HEK293 (cell line): ENCODE measurements at regions not wholly inside any gene's neighbourhood (a gene's known extent, or its start where the extent isn't known, plus 50 kb on each side); places are given as distances from the start of the nearest gene placed in this dataset.

Experiments
- CTCF ChIP-seq: fragments of 450-650 bp; formaldehyde crosslinking; IDR thresholded peaks from 2 replicates; pipeline ENCODE4 v1.5.1; 2016; ENCODE audit warnings: missing biosample characterization, missing genetic modification characterization
- KLF1 ChIP-seq: fragments of 450-650 bp; formaldehyde crosslinking; IDR thresholded peaks from 2 replicates; pipeline ENCODE4 v1.5.1; 2016; ENCODE audit warnings: missing biosample characterization, missing genetic modification characterization
- SP2 ChIP-seq: fragments of 450-650 bp; formaldehyde crosslinking; IDR thresholded peaks from 2 replicates; pipeline ENCODE4 v1.5.1; 2016; ENCODE audit warnings: missing biosample characterization, missing genetic modification characterization
- TRIM28 ChIP-seq: IDR thresholded peaks from 2 replicates; pipeline ENCODE4 v1.6.1; 2011; ENCODE audit warnings: low read length, control low read depth, borderline replicate concordance
- TSHZ1 ChIP-seq: fragments of 450-650 bp; formaldehyde crosslinking; IDR thresholded peaks from 2 replicates; pipeline ENCODE4 v1.5.1; 2016; ENCODE audit warnings: missing biosample characterization, missing genetic modification characterization, borderline replicate concordance
- YY1 ChIP-seq: fragments of 450-650 bp; formaldehyde crosslinking; IDR thresholded peaks from 2 replicates; pipeline ENCODE4 v1.5.1; 2018; ENCODE audit warnings: missing biosample characterization, missing genetic modification characterization
- ZNF24 ChIP-seq: fragments of 450-650 bp; formaldehyde crosslinking; IDR thresholded peaks from 2 replicates; pipeline ENCODE4 v1.5.1; 2016; ENCODE audit warnings: missing biosample characterization, missing genetic modification characterization
- ZNF660 ChIP-seq: fragments of 450-650 bp; IDR thresholded peaks from 2 replicates; pipeline ENCODE4 v1.5.1; 2018; ENCODE audit warnings: missing biosample characterization, mild to moderate bottlenecking, missing genetic modification characterization
- ZNF707 ChIP-seq: fragments of 450-650 bp; formaldehyde crosslinking; IDR thresholded peaks from 2 replicates; pipeline ENCODE4 v1.5.1; 2016; ENCODE audit warnings: missing biosample characterization, missing genetic modification characterization

GRCh38 chr16:49130397-49130796 is 151.2 kb downstream of the CBLN1 start:
- TF ChIP-seq CTCF (no peak), ZNF24 (tag by site-specific recombination) (no peak), ZNF707 (tag by site-specific recombination) (no peak), TSHZ1 (tag by site-specific recombination) (no peak), YY1 (tag by site-specific recombination) (no peak), KLF1 (tag by site-specific recombination) (no peak), ZNF660 (no peak), SP2 (tag by site-specific recombination) (no peak), TRIM28 (no peak)
